NCI-H1105 treated with DMSO at 0.1 percent for 48 hours (cell line): ENCODE measurements at regions not wholly inside any gene's neighbourhood (a gene's known extent, or its start where the extent isn't known, plus 50 kb on each side); places are given as distances from the start of the nearest gene placed in this dataset.
"Not testable (repeated sequence)": the region's sequence is repeated elsewhere in the genome, so short reads cannot be mapped to it uniquely, and the experiment has no call there.

Experiments used
- DNase-seq: peaks from one replicate; lab custom pipeline; 2025; lab: John Stamatoyannopoulos, UW

GRCh38 chr21:19523061-19523460, 1119.5 kb upstream of the TMPRSS15 start:
- no peak for DNase-seq

- DNase-seq, result no peak
Observed at GRCh38 chr21:19523746-19524145, 1120.2 kb upstream of the TMPRSS15 start.

GRCh38 chr21:19529031-19529430, 1125.4 kb upstream of the TMPRSS15 start:
- no peak for DNase-seq

GRCh38 chr21:19535356-19535755, 1131.8 kb upstream of the TMPRSS15 start:
- no peak for DNase-seq

- DNase-seq, result no peak
Observed at GRCh38 chr21:19537116-19537515, 1133.5 kb upstream of the TMPRSS15 start.

- no peak for DNase-seq
Observed at GRCh38 chr21:19540287-19540686, 1136.7 kb upstream of the TMPRSS15 start.

- no peak for DNase-seq
Observed at GRCh38 chr21:19541602-19542001, 1138.0 kb upstream of the TMPRSS15 start.

GRCh38 chr21:19544493-19544892, 1140.9 kb upstream of the TMPRSS15 start:
- DNase-seq, result not testable (repeated sequence)

- peak; percentile 83 for DNase-seq
Observed at GRCh38 chr21:19547951-19548840, 1144.6 kb upstream of the TMPRSS15 start.

- DNase-seq, result no peak
Observed at GRCh38 chr21:19553919-19554615, 1150.5 kb upstream of the TMPRSS15 start.

- no peak for DNase-seq
Observed at GRCh38 chr21:19557046-19557445, 1153.5 kb upstream of the TMPRSS15 start.

GRCh38 chr21:19557488-19557887, 1153.9 kb upstream of the TMPRSS15 start:
- DNase-seq, result no peak

- DNase-seq, result no peak
Observed at GRCh38 chr21:19565587-19565986, 1162.0 kb upstream of the TMPRSS15 start.

GRCh38 chr21:19566975-19567374, 1163.4 kb upstream of the TMPRSS15 start:
- DNase-seq, result no peak

GRCh38 chr21:19577381-19577780, 1173.8 kb upstream of the TMPRSS15 start:
- DNase-seq, result no peak

- DNase-seq, result no peak
Observed at GRCh38 chr21:19590044-19590443, 1186.5 kb upstream of the TMPRSS15 start.

GRCh38 chr21:19603011-19603593, 1199.5 kb upstream of the TMPRSS15 start:
- DNase-seq, result peak; percentile 23

- DNase-seq, result peak; percentile 57
Observed at GRCh38 chr21:19608101-19608621, 1204.6 kb upstream of the TMPRSS15 start.

- no peak for DNase-seq
Observed at GRCh38 chr21:19609611-19610010, 1206.0 kb upstream of the TMPRSS15 start.

- DNase-seq, result no peak
Observed at GRCh38 chr21:19621837-19622496, 1218.4 kb upstream of the TMPRSS15 start.

- DNase-seq, result peak; percentile 65
Observed at GRCh38 chr21:19640964-19641363, 1237.4 kb upstream of the TMPRSS15 start.

GRCh38 chr21:19648391-19648790, 1244.8 kb upstream of the TMPRSS15 start:
- DNase-seq, result no peak
